Esophagus squamous epithelium (tissue), 5 donors: ENCODE measurements at regions not wholly inside any gene's neighbourhood (a gene's known extent, or its start where the extent isn't known, plus 50 kb on each side); places are given as distances from the start of the nearest gene placed in this dataset.

Experiments
- DNase-seq: peaks from one replicate; lab custom pipeline; 2025; lab: John Stamatoyannopoulos, UW
- H3K27ac ChIP-seq, 4 donors: fragments of 200-600 bp; sonication (generic); one replicate each; pipeline ENCODE4 v1.5.1; 2016 to 2019; ENCODE audit warnings: mild to moderate bottlenecking in 1 of 4
- H3K27me3 ChIP-seq, 4 donors: fragments of 200-600 bp; sonication (generic); 1 replicate in 3 of 4; 2 replicates in 1 of 4; pipeline versions ENCODE4 v1.5.1 to v1.6.0; 2017 to 2021; ENCODE audit warnings: antibody characterized with exemption in 1 of 4
- H3K36me3 ChIP-seq, 3 donors: fragments of 200-600 bp; sonication (generic); one replicate each; pipeline ENCODE4 v1.5.1; 2016 to 2019
- H3K4me1 ChIP-seq, 3 donors: fragments of 200-600 bp; sonication (generic); one replicate each; pipeline ENCODE4 v1.5.1; 2017 to 2019
- H3K4me3 ChIP-seq, 4 donors: fragments of 200-600 bp; sonication (generic); 1 replicate in 3 of 4; 2 replicates in 1 of 4; pipeline ENCODE4 v1.5.1; 2016 to 2019; ENCODE audit warnings: mild to moderate bottlenecking in 2 of 4, moderate library complexity in 1 of 4
- H3K9me3 ChIP-seq, 3 donors: fragments of 200-600 bp; sonication (generic); one replicate each; pipeline ENCODE4 v1.5.1; 2016 to 2019
- CTCF ChIP-seq, 6 experiments: fragments of 450-650 bp in 4 of 6; fragments of 200-600 bp in 2 of 6; sonication (generic) in 2 of 6; IDR thresholded peaks; one replicate each; pipeline ENCODE4 v1.5.1; 2016 to 2019; ENCODE audit warnings: antibody characterized with exemption in 6 of 6, mild to moderate bottlenecking in 4 of 6, moderate library complexity in 4 of 6
- POLR2A ChIP-seq, 4 donors: fragments of 450-650 bp; IDR thresholded peaks; one replicate each; pipeline ENCODE4 v1.6.1; 2017; ENCODE audit warnings: antibody characterized with exemption in 4 of 4, mild to moderate bottlenecking in 4 of 4, moderate library complexity in 3 of 4
- WGBS, 2 donors: methylation state at CpG; one replicate each; pipeline ENCODE4 v1.1.5; 2018; 5-methylcytosine and 5-hydroxymethylcytosine counted together
- intact Hi-C: fragments of 100-400 bp; cut with DNase I; formaldehyde crosslinking; loops from one replicate; pipeline ENCODE4 v1.15.0; 2022
- donor health status: DM: yes; HTN: yes; CAD: no.

- WGBS, 2 donors, result 92 to 93% methylated on average over 2 of the region's 2 CpGs
These were observed 117.5 kb upstream of the HMGCLL1 start for GRCh38 chr6:55696501-55696900.

GRCh38 chr6:55696041-55696440, 117.0 kb upstream of the HMGCLL1 start:
- intact Hi-C loops, result no loop called here
- Histone ChIP-seq H3K4me3 (no peak overlapping the region), H3K27me3 (no peaks in the 10 kb centered on the region), H3K9me3 (no peaks in the 10 kb centered on the region), H3K36me3 (no peaks in the 10 kb centered on the region), H3K4me1 (no peaks in the 10 kb centered on the region), H3K27ac (no peak overlapping the region)
- TF ChIP-seq POLR2A (IDR thresholded peaks at IDR 0.05), result no peak
- no peak for TF ChIP-seq CTCF (IDR thresholded peaks at IDR 0.05)
- no peak for DNase-seq
- WGBS, 2 donors, result 60 to 83% methylated on average over 2 of the region's 2 CpGs

More at GRCh38 chr6:55696501-55696900, 117.5 kb upstream of the HMGCLL1 start:
- TF ChIP-seq POLR2A (IDR thresholded peaks at IDR 0.05), result no peak
- no peak for TF ChIP-seq CTCF (IDR thresholded peaks at IDR 0.05)
- intact Hi-C loops, result no loop called here
- no peak for DNase-seq
- Histone ChIP-seq H3K27ac (no peak overlapping the region), H3K4me3 (no peak overlapping the region), H3K36me3 (no peaks in the 10 kb centered on the region), H3K9me3 (no peaks in the 10 kb centered on the region), H3K4me1 (no peaks in the 10 kb centered on the region), H3K27me3 (no peaks in the 10 kb centered on the region)

GRCh38 chr6:55694759-55695158, 115.8 kb upstream of the HMGCLL1 start:
- Histone ChIP-seq H3K4me1 (no peaks in the 10 kb centered on the region), H3K27ac (no peak overlapping the region), H3K36me3 (no peaks in the 10 kb centered on the region), H3K4me3 (no peak overlapping the region), H3K9me3 (no peaks in the 10 kb centered on the region), H3K27me3 (no peaks in the 10 kb centered on the region)
- TF ChIP-seq POLR2A (IDR thresholded peaks at IDR 0.05), result no peak
- no peak for TF ChIP-seq CTCF (IDR thresholded peaks at IDR 0.05)
- intact Hi-C loops, result no loop called here
- DNase-seq, result no peak

- intact Hi-C loops, result no loop called here
- DNase-seq, result no peak
- H3K36me3 ChIP-seq, result no peaks in the 10 kb centered on the region
- no peaks in the 10 kb centered on the region for H3K4me1 ChIP-seq
- 65 to 92% methylated on average over 2 of the region's 2 CpGs for WGBS, 2 donors
- H3K4me3 ChIP-seq, result no peak overlapping the region
- H3K27ac ChIP-seq, result no peak overlapping the region
- H3K27me3 ChIP-seq, result no peaks in the 10 kb centered on the region
- no peaks in the 10 kb centered on the region for H3K9me3 ChIP-seq
- TF ChIP-seq CTCF (IDR thresholded peaks at IDR 0.05) (no peak), POLR2A (IDR thresholded peaks at IDR 0.05) (no peak)
These were observed 115.2 kb upstream of the HMGCLL1 start for GRCh38 chr6:55694148-55694547.

GRCh38 chr6:55679503-55679902, 100.5 kb upstream of the HMGCLL1 start:
- no peak overlapping the region for H3K4me3 ChIP-seq
- H3K9me3 ChIP-seq, result peaks cover 0 to 3% (median 1%) of the 10 kb centered on the region in 3 donors
- H3K27me3 ChIP-seq, result no peaks in the 10 kb centered on the region
- no peak for TF ChIP-seq POLR2A (IDR thresholded peaks at IDR 0.05)
- no peak for TF ChIP-seq CTCF (IDR thresholded peaks at IDR 0.05)
- WGBS, 2 donors, result 70 to 71% methylated on average over 3 of the region's 3 CpGs
- H3K36me3 ChIP-seq, result no peaks in the 10 kb centered on the region
- H3K27ac ChIP-seq, result no peak overlapping the region
- DNase-seq, result no peak
- intact Hi-C loops, result no loop called here
- H3K4me1 ChIP-seq, result no peaks in the 10 kb centered on the region
